HG02884 (cell line): ENCODE measurements at regions not wholly inside any gene's neighbourhood (a gene's known extent, or its start where the extent isn't known, plus 50 kb on each side); places are given as distances from the start of the nearest gene placed in this dataset.
"Not testable (repeated sequence)": the region's sequence is repeated elsewhere in the genome, so short reads cannot be mapped to it uniquely, and the experiment has no call there.

Experiments
- ATAC-seq: cut with Tn5 transposase; IDR thresholded peaks from one replicate; pipeline ENCODE4 v1.9.1; 2021; ENCODE audit warnings: mild to moderate bottlenecking, moderate library complexity; ENCODE audit not compliant: unreplicated experiment

- ATAC-seq, result peak; percentile 91
Measured at GRCh38 chr4:132646186-132646585, 502.9 kb upstream of the PCDH10 start.

- ATAC-seq, result no peak
Measured at GRCh38 chr4:132651196-132651595, 497.9 kb upstream of the PCDH10 start.

- no peak for ATAC-seq
Measured at GRCh38 chr4:132660181-132660580, 488.9 kb upstream of the PCDH10 start.

- no peak for ATAC-seq
Measured at GRCh38 chr4:132662456-132662855, 486.6 kb upstream of the PCDH10 start.

- ATAC-seq, result no peak
Measured at GRCh38 chr4:132669786-132670185, 479.3 kb upstream of the PCDH10 start.

GRCh38 chr4:132670557-132670956 lies 478.5 kb upstream of the PCDH10 start:
- no peak for ATAC-seq

GRCh38 chr4:132683957-132684356 lies 465.1 kb upstream of the PCDH10 start:
- no peak for ATAC-seq

- no peak for ATAC-seq
Measured at GRCh38 chr4:132691026-132691425, 458.1 kb upstream of the PCDH10 start.

- no peak for ATAC-seq
Measured at GRCh38 chr4:132691668-132692067, 457.4 kb upstream of the PCDH10 start.

- no peak for ATAC-seq
Measured at GRCh38 chr4:132694775-132695174, 454.3 kb upstream of the PCDH10 start.

GRCh38 chr4:132697505-132697904 lies 451.6 kb upstream of the PCDH10 start:
- not testable (repeated sequence) for ATAC-seq

- ATAC-seq, result no peak
Measured at GRCh38 chr4:132707955-132708354, 441.1 kb upstream of the PCDH10 start.

GRCh38 chr4:132709056-132709455 lies 440.0 kb upstream of the PCDH10 start:
- ATAC-seq, result no peak

GRCh38 chr4:132710971-132711370 lies 438.1 kb upstream of the PCDH10 start:
- ATAC-seq, result no peak

- ATAC-seq, result no peak
Measured at GRCh38 chr4:132737344-132737743, 411.8 kb upstream of the PCDH10 start.

GRCh38 chr4:132759199-132759780 lies 389.8 kb upstream of the PCDH10 start:
- no peak for ATAC-seq

GRCh38 chr4:132763465-132763864 lies 385.6 kb upstream of the PCDH10 start:
- no peak for ATAC-seq

- no peak for ATAC-seq
Measured at GRCh38 chr4:132767901-132768300, 381.2 kb upstream of the PCDH10 start.

GRCh38 chr4:132770776-132771175 lies 378.3 kb upstream of the PCDH10 start:
- no peak for ATAC-seq

- ATAC-seq, result no peak
Measured at GRCh38 chr4:132792310-132792709, 356.8 kb upstream of the PCDH10 start.

- no peak for ATAC-seq
Measured at GRCh38 chr4:132797856-132798255, 351.2 kb upstream of the PCDH10 start.

GRCh38 chr4:132809298-132810032 lies 339.6 kb upstream of the PCDH10 start:
- ATAC-seq, result no peak

- ATAC-seq, result not testable (repeated sequence)
Measured at GRCh38 chr4:132813061-132813460, 336.0 kb upstream of the PCDH10 start.
